KOPT-K1 (cell line): ENCODE measurements at regions not wholly inside any gene's neighbourhood (a gene's known extent, or its start where the extent isn't known, plus 50 kb on each side); places are given as distances from the start of the nearest gene placed in this dataset.

Experiments
- H3K27ac ChIP-seq: fragments of 200-600 bp; sonication (generic); 2 replicates; pipeline ENCODE4 v1.5.1; 2016; ENCODE audit warnings: antibody characterized with exemption, mild to moderate bottlenecking, low read depth, low read length; ENCODE audit not compliant: poor library complexity, severe bottlenecking
- H3K36me3 ChIP-seq: fragments of 200-600 bp; sonication (generic); 2 replicates; pipeline ENCODE4 v1.5.1; 2017; ENCODE audit warnings: antibody characterized with exemption, mild to moderate bottlenecking, low read length, moderate library complexity; ENCODE audit not compliant: insufficient read depth
- H3K9me3 ChIP-seq: fragments of 200-600 bp; sonication (generic); 2 replicates; pipeline ENCODE4 v1.5.1; 2017; ENCODE audit warnings: antibody characterized with exemption, low read length, mild to moderate bottlenecking; ENCODE audit not compliant: insufficient read depth, poor library complexity, severe bottlenecking

GRCh38 chr6:92568541-92568940 is 850.8 kb downstream of the EPHA7 start:
- Histone ChIP-seq H3K9me3 (no peaks in the 10 kb centered on the region), H3K36me3 (no peaks in the 10 kb centered on the region), H3K27ac (no peak overlapping the region)

- no peak overlapping the region for H3K27ac ChIP-seq
- no peaks in the 10 kb centered on the region for H3K36me3 ChIP-seq
- H3K9me3 ChIP-seq = no peaks in the 10 kb centered on the region
Observed at GRCh38 chr6:92566632-92567031, 852.7 kb downstream of the EPHA7 start.

- Histone ChIP-seq H3K9me3 (no peaks in the 10 kb centered on the region), H3K36me3 (no peaks in the 10 kb centered on the region), H3K27ac (no peak overlapping the region)
Observed at GRCh38 chr6:92564376-92564775, 855.0 kb downstream of the EPHA7 start.

GRCh38 chr6:92559611-92560010 is 859.7 kb downstream of the EPHA7 start:
- Histone ChIP-seq H3K36me3 (no peaks in the 10 kb centered on the region), H3K27ac (no peak overlapping the region), H3K9me3 (no peaks in the 10 kb centered on the region)

GRCh38 chr6:92559003-92559402 is 860.4 kb downstream of the EPHA7 start:
- Histone ChIP-seq H3K27ac (no peak overlapping the region), H3K9me3 (no peaks in the 10 kb centered on the region), H3K36me3 (no peaks in the 10 kb centered on the region)

- Histone ChIP-seq H3K9me3 (no peaks in the 10 kb centered on the region), H3K36me3 (no peaks in the 10 kb centered on the region), H3K27ac (no peak overlapping the region)
Observed at GRCh38 chr6:92550501-92550900, 868.9 kb downstream of the EPHA7 start.

- no peaks in the 10 kb centered on the region for H3K36me3 ChIP-seq
- no peaks in the 10 kb centered on the region for H3K9me3 ChIP-seq
- no peak overlapping the region for H3K27ac ChIP-seq
Observed at GRCh38 chr6:92545861-92546260, 873.5 kb downstream of the EPHA7 start.

GRCh38 chr6:92541448-92542060 is 877.8 kb downstream of the EPHA7 start:
- Histone ChIP-seq H3K27ac (no peak overlapping the region), H3K9me3 (no peaks in the 10 kb centered on the region), H3K36me3 (no peaks in the 10 kb centered on the region)

GRCh38 chr6:92538926-92539325 is 880.4 kb downstream of the EPHA7 start:
- Histone ChIP-seq H3K36me3 (no peaks in the 10 kb centered on the region), H3K27ac (no peak overlapping the region), H3K9me3 (no peaks in the 10 kb centered on the region)

- Histone ChIP-seq H3K36me3 (no peaks in the 10 kb centered on the region), H3K27ac (no peak overlapping the region), H3K9me3 (no peaks in the 10 kb centered on the region)
Observed at GRCh38 chr6:92538275-92538674, 881.1 kb downstream of the EPHA7 start.

GRCh38 chr6:92534109-92534508 is 885.2 kb downstream of the EPHA7 start:
- H3K36me3 ChIP-seq = no peaks in the 10 kb centered on the region
- H3K9me3 ChIP-seq = no peaks in the 10 kb centered on the region
- no peak overlapping the region for H3K27ac ChIP-seq

- Histone ChIP-seq H3K27ac (no peak overlapping the region), H3K9me3 (no peaks in the 10 kb centered on the region), H3K36me3 (no peaks in the 10 kb centered on the region)
Observed at GRCh38 chr6:92522589-92522988, 896.8 kb downstream of the EPHA7 start.

- Histone ChIP-seq H3K27ac (no peak overlapping the region), H3K9me3 (no peaks in the 10 kb centered on the region), H3K36me3 (no peaks in the 10 kb centered on the region)
Observed at GRCh38 chr6:92521553-92521952, 897.8 kb downstream of the EPHA7 start.

GRCh38 chr6:92510137-92510536 is 909.2 kb downstream of the EPHA7 start:
- H3K36me3 ChIP-seq = no peaks in the 10 kb centered on the region
- no peaks in the 10 kb centered on the region for H3K9me3 ChIP-seq
- no peak overlapping the region for H3K27ac ChIP-seq

GRCh38 chr6:92507552-92507951 is 911.8 kb downstream of the EPHA7 start:
- H3K27ac ChIP-seq = no peak overlapping the region
- no peaks in the 10 kb centered on the region for H3K36me3 ChIP-seq
- no peaks in the 10 kb centered on the region for H3K9me3 ChIP-seq

GRCh38 chr6:92504509-92504908 is 914.9 kb downstream of the EPHA7 start:
- Histone ChIP-seq H3K36me3 (no peaks in the 10 kb centered on the region), H3K27ac (no peak overlapping the region), H3K9me3 (no peaks in the 10 kb centered on the region)
